Upper lobe of right lung (tissue), 1 donor: ENCODE measurements at regions not wholly inside any gene's neighbourhood (a gene's known extent, or its start where the extent isn't known, plus 50 kb on each side); places are given as distances from the start of the nearest gene placed in this dataset.

Source experiments
- ATAC-seq: fragments of 200-7000 bp; cut with Tn5 transposase; one replicate; pipeline ENCODE4 v1.9.1; 2020; ENCODE audit warnings: mild to moderate bottlenecking, moderate library complexity
- DNase-seq: peaks from one replicate; pipeline ENCODE4 v3.0.0-alpha.2; 2020
- H3K27ac ChIP-seq: fragments of 200-600 bp; one replicate; pipeline ENCODE4 v1.8.0; 2022
- H3K27me3 ChIP-seq: fragments of 200-600 bp; one replicate; pipeline ENCODE4 v1.8.0; 2022; ENCODE audit warnings: mild to moderate bottlenecking
- H3K36me3 ChIP-seq: fragments of 200-600 bp; one replicate; pipeline ENCODE4 v1.8.0; 2022
- H3K4me1 ChIP-seq: fragments of 200-600 bp; one replicate; pipeline ENCODE4 v1.8.0; 2022
- H3K4me3 ChIP-seq: fragments of 200-600 bp; one replicate; pipeline ENCODE4 v1.8.0; 2022; ENCODE audit warnings: mild to moderate bottlenecking
- H3K9me3 ChIP-seq: fragments of 200-600 bp; one replicate; pipeline ENCODE4 v1.8.0; 2022
- intact Hi-C: fragments of 100-400 bp; cut with DNase I; formaldehyde crosslinking; loops from one replicate; pipeline ENCODE4 v1.11.0; 2022
- TF ChIP-seq, protein P1 (sequence below): fragments of 200-600 bp; IDR thresholded peaks from one replicate; pipeline ENCODE4 v1.8.0; 2022; ENCODE audit warnings: antibody characterized with exemption
- donor health status: DM: no; HTN: yes; CAD: no; lungs with severe emphysema.

DNA sequence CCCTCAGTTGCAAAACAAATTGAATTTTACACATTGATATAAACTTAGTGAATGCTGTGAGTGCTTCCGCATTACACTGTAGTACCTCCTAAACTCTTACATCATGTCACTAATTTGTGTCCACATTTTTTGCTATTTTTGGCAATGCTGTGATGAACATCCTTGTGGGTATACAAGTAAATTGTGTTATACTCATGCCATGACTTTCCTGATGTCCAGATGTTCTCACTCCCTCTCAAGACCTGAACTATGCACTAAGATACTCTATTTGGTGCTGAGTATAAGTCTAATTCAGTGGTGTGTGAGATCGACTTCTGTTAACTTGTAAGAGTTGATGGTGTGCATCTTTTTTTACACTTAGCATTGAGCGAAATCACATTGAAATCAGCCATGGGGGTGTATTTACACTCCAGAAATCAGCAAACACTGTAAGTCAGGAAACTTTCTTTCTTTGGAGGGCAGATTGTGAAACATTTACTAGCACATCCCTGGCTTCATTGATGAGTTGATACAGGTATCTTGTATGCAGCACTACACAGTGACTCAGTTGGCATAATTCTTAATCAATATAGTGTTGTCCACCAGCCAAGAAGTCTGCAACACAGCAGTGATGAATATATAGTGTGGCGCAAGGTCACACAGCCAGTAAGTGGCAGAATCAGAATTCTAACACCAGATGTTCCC lies 228.1 kb upstream of the RORA start:
- Histone ChIP-seq H3K4me3 (no peak overlapping the region), H3K4me1 (no peaks in the 10 kb centered on the region), H3K27me3 (no peaks in the 10 kb centered on the region), H3K27ac (no peak overlapping the region), H3K36me3 (no peaks in the 10 kb centered on the region), H3K9me3 (no peaks in the 10 kb centered on the region)
- intact Hi-C loops: no loop called here
- DNase-seq (no peak), ATAC-seq (no peak)
- TF ChIP-seq, protein P1, sequence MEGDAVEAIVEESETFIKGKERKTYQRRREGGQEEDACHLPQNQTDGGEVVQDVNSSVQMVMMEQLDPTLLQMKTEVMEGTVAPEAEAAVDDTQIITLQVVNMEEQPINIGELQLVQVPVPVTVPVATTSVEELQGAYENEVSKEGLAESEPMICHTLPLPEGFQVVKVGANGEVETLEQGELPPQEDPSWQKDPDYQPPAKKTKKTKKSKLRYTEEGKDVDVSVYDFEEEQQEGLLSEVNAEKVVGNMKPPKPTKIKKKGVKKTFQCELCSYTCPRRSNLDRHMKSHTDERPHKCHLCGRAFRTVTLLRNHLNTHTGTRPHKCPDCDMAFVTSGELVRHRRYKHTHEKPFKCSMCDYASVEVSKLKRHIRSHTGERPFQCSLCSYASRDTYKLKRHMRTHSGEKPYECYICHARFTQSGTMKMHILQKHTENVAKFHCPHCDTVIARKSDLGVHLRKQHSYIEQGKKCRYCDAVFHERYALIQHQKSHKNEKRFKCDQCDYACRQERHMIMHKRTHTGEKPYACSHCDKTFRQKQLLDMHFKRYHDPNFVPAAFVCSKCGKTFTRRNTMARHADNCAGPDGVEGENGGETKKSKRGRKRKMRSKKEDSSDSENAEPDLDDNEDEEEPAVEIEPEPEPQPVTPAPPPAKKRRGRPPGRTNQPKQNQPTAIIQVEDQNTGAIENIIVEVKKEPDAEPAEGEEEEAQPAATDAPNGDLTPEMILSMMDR: no peak

DNA sequence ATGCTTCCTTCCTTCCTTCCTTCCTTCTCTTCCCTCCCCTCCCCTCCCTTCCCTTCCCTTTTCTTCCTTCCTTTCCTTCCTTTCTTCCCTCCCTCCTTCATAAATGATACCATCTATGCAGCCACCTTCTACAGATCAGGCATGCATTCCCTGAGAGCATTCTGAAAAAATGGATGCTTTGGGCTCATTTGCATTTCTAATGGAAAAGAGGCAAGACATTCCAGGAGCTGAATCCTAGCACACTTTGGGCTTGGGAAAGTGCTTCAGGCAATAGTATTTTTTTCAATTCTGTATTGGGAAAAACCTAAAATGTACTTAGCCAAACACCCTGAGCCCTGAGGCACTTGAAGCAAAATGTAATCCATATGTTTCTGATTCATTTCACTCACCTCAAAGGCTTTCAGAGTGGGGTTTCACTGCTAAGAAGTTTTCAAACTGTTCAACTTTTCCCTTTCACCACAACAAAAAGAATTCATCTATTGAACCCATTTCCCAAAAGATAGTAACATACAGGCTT lies 220.1 kb upstream of the RORA start:
- DNase-seq (no peak), ATAC-seq (no peak)
- TF ChIP-seq, protein P1: no peak
- Histone ChIP-seq H3K27ac (no peak overlapping the region), H3K36me3 (no peaks in the 10 kb centered on the region), H3K4me1 (no peaks in the 10 kb centered on the region), H3K4me3 (no peak overlapping the region), H3K9me3 (no peaks in the 10 kb centered on the region), H3K27me3 (no peaks in the 10 kb centered on the region)
- intact Hi-C loops: no loop called here

DNA sequence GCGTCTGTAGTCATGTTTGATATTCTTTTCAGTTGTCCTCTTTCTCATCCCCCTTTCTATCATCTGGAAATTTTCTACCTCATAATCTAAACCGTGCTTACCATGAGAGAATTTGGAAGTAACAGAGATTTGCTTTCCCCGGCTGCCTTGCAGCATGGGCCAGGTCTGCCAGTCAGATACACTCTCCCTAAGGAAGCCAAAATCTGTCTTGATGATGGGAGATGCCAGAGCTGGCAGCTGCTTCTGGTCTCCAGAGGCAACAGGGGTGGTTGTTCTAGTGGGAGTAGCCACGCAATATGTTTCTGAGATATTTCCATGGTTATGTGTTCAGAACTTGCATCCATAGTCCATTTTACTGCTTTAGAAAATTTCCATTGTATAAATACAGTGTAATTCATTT lies 218.9 kb upstream of the RORA start:
- Histone ChIP-seq H3K4me1 (no peaks in the 10 kb centered on the region), H3K9me3 (no peaks in the 10 kb centered on the region), H3K4me3 (no peak overlapping the region), H3K27ac (no peak overlapping the region), H3K27me3 (no peaks in the 10 kb centered on the region), H3K36me3 (no peaks in the 10 kb centered on the region)
- TF ChIP-seq, protein P1: no peak
- DNase-seq (no peak), ATAC-seq (no peak)
- intact Hi-C loops: no loop called here

DNA sequence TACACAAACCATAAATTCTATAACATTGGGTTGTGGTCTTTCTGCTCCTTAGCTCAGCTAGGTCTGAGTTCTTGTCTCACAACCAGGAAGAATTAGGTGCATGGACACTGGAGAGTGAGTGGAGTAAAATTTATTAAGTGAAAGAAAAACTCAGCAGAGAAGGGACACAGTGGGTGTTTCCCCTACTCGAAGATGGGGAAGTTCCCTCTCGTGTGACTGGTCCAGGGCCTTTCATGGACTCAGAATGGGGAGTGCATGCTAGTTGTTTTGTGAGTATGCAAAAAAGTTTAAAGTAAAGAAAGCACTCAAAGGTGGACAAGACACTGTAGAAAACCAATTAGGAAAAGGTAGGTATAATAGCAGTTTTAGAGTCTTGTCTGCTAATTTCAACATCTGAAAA lies 215.5 kb upstream of the RORA start:
- Histone ChIP-seq H3K9me3 (no peaks in the 10 kb centered on the region), H3K4me1 (no peaks in the 10 kb centered on the region), H3K27me3 (no peaks in the 10 kb centered on the region), H3K36me3 (no peaks in the 10 kb centered on the region), H3K27ac (no peak overlapping the region), H3K4me3 (no peak overlapping the region)
- no peak for DNase-seq
- TF ChIP-seq, protein P1: no peak
- intact Hi-C loops: no loop called here
- no peak for ATAC-seq

DNA sequence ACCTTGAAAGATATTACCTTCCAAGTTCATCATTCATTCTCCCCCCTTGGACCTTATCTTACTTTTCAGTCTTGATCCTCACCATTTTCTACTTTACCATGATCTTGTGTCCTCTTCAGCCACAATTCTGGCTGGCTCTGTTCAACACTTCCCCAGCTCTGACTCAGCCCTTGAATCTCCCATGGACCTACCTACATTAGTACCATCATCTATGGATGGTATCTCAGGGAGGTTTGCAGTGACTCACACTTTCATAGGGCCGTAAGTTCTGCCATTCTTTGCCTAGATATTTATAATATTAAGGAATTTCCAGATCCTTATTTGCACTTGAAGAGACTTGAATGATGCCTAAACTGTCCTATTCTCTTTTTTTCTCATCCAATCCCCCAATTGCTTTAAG lies 213.7 kb upstream of the RORA start:
- Histone ChIP-seq H3K27ac (no peak overlapping the region), H3K4me1 (no peaks in the 10 kb centered on the region), H3K9me3 (no peaks in the 10 kb centered on the region), H3K36me3 (no peaks in the 10 kb centered on the region), H3K27me3 (no peaks in the 10 kb centered on the region), H3K4me3 (no peak overlapping the region)
- intact Hi-C loops: no loop called here
- ATAC-seq (no peak), DNase-seq (no peak)
- TF ChIP-seq, protein P1: no peak

DNA sequence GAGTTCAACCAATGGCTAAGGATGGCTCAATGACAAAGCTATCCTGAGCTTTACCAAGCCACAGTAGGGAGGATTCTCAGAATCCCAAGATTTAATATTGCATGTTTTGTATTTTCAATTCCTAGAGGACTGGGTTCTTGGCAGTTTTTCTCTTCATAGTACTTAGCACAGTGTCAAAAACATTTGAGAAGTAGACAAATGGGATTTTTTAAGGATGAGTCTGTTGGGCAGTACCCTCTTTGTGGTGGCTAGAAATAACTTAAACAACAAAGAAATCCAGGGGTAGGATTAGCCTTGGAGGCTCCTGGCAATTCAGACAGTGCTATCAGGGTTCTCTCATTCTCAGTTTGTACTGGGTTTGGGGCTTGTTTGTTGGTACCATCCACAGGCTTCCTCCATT lies 212.8 kb upstream of the RORA start:
- no peak for ATAC-seq
- TF ChIP-seq, protein P1: no peak

More for the DNA sequence above, 212.8 kb upstream of the RORA start:
- no peak overlapping the region for H3K27ac ChIP-seq
- H3K27me3 ChIP-seq: no peaks in the 10 kb centered on the region
- no peak for DNase-seq
- no peaks in the 10 kb centered on the region for H3K4me1 ChIP-seq
- no peaks in the 10 kb centered on the region for H3K9me3 ChIP-seq
- intact Hi-C loops: no loop called here
- H3K36me3 ChIP-seq: no peaks in the 10 kb centered on the region
- H3K4me3 ChIP-seq: no peak overlapping the region
